ENCODE measurements at regions not wholly inside any gene's neighbourhood (a gene's known extent, or its start where the extent isn't known, plus 50 kb on each side); places are given as distances from the start of the nearest gene placed in this dataset.

- TF ChIP-seq POLR2A (IDR thresholded peaks at IDR 0.05; ENCODE audit: low read depth, low read length) (no peak), POLR2AphosphoS5 (IDR thresholded peaks at IDR 0.05; ENCODE audit: low read depth, low read length) (no peak)
Measured at GRCh38 chr3:18724456-18724855, 299.3 kb upstream of the SATB1 start.

All from GM12892 (cell line).